ENCODE measurements at regions not wholly inside any gene's neighbourhood (a gene's known extent, or its start where the extent isn't known, plus 50 kb on each side); places are given as distances from the start of the nearest gene placed in this dataset.

DNA sequence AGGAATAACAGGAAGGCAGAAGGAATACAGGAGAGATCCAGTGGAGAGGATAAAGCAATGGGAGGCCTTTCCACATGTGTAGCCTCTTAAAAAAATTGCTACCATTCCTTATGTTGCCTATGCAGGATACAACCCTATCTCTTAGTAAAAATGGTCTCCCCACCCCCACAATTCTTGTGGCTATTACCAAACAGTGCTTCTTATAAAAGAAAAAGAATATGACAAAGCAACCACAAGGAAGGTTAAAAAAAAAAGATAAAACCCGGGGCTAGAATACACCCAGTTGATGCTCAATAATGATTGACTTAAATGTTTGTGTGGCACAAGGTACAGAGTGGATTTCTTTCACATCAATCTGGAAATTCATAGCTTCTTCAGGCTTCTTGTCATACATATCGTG, 250.9 kb downstream of the HIVEP2 start (continued):
- TF ChIP-seq, protein P1, sequence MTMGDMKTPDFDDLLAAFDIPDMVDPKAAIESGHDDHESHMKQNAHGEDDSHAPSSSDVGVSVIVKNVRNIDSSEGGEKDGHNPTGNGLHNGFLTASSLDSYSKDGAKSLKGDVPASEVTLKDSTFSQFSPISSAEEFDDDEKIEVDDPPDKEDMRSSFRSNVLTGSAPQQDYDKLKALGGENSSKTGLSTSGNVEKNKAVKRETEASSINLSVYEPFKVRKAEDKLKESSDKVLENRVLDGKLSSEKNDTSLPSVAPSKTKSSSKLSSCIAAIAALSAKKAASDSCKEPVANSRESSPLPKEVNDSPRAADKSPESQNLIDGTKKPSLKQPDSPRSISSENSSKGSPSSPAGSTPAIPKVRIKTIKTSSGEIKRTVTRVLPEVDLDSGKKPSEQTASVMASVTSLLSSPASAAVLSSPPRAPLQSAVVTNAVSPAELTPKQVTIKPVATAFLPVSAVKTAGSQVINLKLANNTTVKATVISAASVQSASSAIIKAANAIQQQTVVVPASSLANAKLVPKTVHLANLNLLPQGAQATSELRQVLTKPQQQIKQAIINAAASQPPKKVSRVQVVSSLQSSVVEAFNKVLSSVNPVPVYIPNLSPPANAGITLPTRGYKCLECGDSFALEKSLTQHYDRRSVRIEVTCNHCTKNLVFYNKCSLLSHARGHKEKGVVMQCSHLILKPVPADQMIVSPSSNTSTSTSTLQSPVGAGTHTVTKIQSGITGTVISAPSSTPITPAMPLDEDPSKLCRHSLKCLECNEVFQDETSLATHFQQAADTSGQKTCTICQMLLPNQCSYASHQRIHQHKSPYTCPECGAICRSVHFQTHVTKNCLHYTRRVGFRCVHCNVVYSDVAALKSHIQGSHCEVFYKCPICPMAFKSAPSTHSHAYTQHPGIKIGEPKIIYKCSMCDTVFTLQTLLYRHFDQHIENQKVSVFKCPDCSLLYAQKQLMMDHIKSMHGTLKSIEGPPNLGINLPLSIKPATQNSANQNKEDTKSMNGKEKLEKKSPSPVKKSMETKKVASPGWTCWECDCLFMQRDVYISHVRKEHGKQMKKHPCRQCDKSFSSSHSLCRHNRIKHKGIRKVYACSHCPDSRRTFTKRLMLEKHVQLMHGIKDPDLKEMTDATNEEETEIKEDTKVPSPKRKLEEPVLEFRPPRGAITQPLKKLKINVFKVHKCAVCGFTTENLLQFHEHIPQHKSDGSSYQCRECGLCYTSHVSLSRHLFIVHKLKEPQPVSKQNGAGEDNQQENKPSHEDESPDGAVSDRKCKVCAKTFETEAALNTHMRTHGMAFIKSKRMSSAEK (CRISPR knock-in tag; IDR thresholded peaks at IDR 0.05; ENCODE audit: borderline replicate concordance), result no peak
- TF ChIP-seq, protein P2, sequence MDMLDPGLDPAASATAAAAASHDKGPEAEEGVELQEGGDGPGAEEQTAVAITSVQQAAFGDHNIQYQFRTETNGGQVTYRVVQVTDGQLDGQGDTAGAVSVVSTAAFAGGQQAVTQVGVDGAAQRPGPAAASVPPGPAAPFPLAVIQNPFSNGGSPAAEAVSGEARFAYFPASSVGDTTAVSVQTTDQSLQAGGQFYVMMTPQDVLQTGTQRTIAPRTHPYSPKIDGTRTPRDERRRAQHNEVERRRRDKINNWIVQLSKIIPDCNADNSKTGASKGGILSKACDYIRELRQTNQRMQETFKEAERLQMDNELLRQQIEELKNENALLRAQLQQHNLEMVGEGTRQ (CRISPR knock-in tag; IDR thresholded peaks at IDR 0.05), result no peak
- TF ChIP-seq TCF7 (CRISPR knock-in tag; IDR thresholded peaks at IDR 0.05; ENCODE audit: low read depth) (no peak), JUN (CRISPR knock-in tag; IDR thresholded peaks at IDR 0.05) (no peak)
- TF ChIP-seq, protein P3, sequence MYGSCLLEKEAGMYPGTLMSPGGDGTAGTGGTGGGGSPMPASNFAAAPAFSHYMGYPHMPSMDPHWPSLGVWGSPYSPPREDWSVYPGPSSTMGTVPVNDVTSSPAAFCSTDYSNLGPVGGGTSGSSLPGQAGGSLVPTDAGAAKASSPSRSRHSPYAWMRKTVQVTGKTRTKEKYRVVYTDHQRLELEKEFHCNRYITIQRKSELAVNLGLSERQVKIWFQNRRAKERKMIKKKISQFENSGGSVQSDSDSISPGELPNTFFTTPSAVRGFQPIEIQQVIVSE (CRISPR knock-in tag; IDR thresholded peaks at IDR 0.05; ENCODE audit: borderline replicate concordance), result no peak

DNA sequence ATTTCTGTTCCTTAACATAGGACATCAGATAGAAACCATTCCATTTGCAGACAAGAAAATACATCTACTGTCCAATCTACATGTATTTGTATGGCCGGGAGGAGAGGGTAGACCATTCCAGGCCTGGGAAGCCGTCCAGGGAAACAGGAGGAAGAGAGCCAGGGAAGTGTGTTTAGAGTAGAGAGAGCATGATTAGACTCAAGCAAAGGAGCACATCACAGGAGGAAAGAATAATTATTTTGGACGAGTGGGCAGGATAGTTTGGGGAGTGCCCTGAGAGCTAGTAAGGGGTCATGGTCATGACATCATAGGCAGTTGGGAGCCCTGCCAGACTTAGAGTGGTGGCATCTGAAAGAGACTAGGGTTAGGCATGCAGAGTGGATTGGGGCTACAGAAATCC, 250.0 kb downstream of the HIVEP2 start:
- no peak for ATAC-seq
- ChIA-PET POLR2A (no interaction called here), CTCF (no interaction called here)
- Mint-ChIP-seq H3K27ac (no peak overlapping the region), H3K4me3 (no peak overlapping the region), H3K4me1 (peaks cover 27% of the 10 kb centered on the region), H3K9me3 (no peaks in the 10 kb centered on the region), H3K27me3 (ENCODE audit: low read depth) (no peaks in the 10 kb centered on the region), H3K36me3 (no peaks in the 10 kb centered on the region)
- DNase-seq (ENCODE audit: low spot score), result no peak
- TF ChIP-seq TCF7 (CRISPR knock-in tag; IDR thresholded peaks at IDR 0.05; ENCODE audit: low read depth) (no peak), ATF1 (CRISPR knock-in tag; IDR thresholded peaks at IDR 0.05) (no peak), ESRRA (CRISPR knock-in tag; IDR thresholded peaks at IDR 0.05; ENCODE audit: borderline replicate concordance) (no peak), ZNF671 (CRISPR knock-in tag; IDR thresholded peaks at IDR 0.05) (no peak), ZNF396 (CRISPR knock-in tag; IDR thresholded peaks at IDR 0.05; ENCODE audit: borderline replicate concordance) (no peak), HMGA2 (CRISPR knock-in tag; IDR thresholded peaks at IDR 0.05) (no peak), ZNF423 (CRISPR knock-in tag; IDR thresholded peaks at IDR 0.05) (no peak), ZBTB21 (CRISPR knock-in tag; IDR thresholded peaks at IDR 0.05; ENCODE audit: borderline replicate concordance) (no peak), CREB1 (CRISPR knock-in tag; IDR thresholded peaks at IDR 0.05) (no peak)
- TF ChIP-seq, protein P4, sequence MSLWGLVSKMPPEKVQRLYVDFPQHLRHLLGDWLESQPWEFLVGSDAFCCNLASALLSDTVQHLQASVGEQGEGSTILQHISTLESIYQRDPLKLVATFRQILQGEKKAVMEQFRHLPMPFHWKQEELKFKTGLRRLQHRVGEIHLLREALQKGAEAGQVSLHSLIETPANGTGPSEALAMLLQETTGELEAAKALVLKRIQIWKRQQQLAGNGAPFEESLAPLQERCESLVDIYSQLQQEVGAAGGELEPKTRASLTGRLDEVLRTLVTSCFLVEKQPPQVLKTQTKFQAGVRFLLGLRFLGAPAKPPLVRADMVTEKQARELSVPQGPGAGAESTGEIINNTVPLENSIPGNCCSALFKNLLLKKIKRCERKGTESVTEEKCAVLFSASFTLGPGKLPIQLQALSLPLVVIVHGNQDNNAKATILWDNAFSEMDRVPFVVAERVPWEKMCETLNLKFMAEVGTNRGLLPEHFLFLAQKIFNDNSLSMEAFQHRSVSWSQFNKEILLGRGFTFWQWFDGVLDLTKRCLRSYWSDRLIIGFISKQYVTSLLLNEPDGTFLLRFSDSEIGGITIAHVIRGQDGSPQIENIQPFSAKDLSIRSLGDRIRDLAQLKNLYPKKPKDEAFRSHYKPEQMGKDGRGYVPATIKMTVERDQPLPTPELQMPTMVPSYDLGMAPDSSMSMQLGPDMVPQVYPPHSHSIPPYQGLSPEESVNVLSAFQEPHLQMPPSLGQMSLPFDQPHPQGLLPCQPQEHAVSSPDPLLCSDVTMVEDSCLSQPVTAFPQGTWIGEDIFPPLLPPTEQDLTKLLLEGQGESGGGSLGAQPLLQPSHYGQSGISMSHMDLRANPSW (CRISPR knock-in tag; conservative IDR thresholded peaks at IDR 0.05; ENCODE audit: low read depth), result no peak
- TF ChIP-seq, protein P5, sequence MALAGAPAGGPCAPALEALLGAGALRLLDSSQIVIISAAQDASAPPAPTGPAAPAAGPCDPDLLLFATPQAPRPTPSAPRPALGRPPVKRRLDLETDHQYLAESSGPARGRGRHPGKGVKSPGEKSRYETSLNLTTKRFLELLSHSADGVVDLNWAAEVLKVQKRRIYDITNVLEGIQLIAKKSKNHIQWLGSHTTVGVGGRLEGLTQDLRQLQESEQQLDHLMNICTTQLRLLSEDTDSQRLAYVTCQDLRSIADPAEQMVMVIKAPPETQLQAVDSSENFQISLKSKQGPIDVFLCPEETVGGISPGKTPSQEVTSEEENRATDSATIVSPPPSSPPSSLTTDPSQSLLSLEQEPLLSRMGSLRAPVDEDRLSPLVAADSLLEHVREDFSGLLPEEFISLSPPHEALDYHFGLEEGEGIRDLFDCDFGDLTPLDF (CRISPR knock-in tag; IDR thresholded peaks at IDR 0.05), result no peak
- TF ChIP-seq, protein P6, sequence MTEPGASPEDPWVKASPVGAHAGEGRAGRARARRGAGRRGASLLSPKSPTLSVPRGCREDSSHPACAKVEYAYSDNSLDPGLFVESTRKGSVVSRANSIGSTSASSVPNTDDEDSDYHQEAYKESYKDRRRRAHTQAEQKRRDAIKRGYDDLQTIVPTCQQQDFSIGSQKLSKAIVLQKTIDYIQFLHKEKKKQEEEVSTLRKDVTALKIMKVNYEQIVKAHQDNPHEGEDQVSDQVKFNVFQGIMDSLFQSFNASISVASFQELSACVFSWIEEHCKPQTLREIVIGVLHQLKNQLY (CRISPR knock-in tag; IDR thresholded peaks at IDR 0.05), result no peak
- TF ChIP-seq, protein P2 (CRISPR knock-in tag; IDR thresholded peaks at IDR 0.05), result no peak
- TF ChIP-seq, protein P7, sequence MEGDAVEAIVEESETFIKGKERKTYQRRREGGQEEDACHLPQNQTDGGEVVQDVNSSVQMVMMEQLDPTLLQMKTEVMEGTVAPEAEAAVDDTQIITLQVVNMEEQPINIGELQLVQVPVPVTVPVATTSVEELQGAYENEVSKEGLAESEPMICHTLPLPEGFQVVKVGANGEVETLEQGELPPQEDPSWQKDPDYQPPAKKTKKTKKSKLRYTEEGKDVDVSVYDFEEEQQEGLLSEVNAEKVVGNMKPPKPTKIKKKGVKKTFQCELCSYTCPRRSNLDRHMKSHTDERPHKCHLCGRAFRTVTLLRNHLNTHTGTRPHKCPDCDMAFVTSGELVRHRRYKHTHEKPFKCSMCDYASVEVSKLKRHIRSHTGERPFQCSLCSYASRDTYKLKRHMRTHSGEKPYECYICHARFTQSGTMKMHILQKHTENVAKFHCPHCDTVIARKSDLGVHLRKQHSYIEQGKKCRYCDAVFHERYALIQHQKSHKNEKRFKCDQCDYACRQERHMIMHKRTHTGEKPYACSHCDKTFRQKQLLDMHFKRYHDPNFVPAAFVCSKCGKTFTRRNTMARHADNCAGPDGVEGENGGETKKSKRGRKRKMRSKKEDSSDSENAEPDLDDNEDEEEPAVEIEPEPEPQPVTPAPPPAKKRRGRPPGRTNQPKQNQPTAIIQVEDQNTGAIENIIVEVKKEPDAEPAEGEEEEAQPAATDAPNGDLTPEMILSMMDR (IDR thresholded peaks at IDR 0.05), result no peak
- TF ChIP-seq, protein P8, sequence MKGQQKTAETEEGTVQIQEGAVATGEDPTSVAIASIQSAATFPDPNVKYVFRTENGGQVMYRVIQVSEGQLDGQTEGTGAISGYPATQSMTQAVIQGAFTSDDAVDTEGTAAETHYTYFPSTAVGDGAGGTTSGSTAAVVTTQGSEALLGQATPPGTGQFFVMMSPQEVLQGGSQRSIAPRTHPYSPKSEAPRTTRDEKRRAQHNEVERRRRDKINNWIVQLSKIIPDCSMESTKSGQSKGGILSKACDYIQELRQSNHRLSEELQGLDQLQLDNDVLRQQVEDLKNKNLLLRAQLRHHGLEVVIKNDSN (CRISPR knock-in tag; IDR thresholded peaks at IDR 0.05), result no peak

Data from WTC11 (cell line).